A673 (cell line): ENCODE measurements at regions not wholly inside any gene's neighbourhood (a gene's known extent, or its start where the extent isn't known, plus 50 kb on each side); places are given as distances from the start of the nearest gene placed in this dataset.
"Not testable (repeated sequence)": the region's sequence is repeated elsewhere in the genome, so short reads cannot be mapped to it uniquely, and the experiment has no call there.

Experiments
- BruUV-seq: library from RNA; stranded (reverse); fragments of 400-500 nt; replicated peaks from 2 replicates; lab custom pipeline; 2021; lab: Mats Ljungman, UMichigan
- CTCF ChIA-PET: fragments of 300-600 bp; sonication (Branson Sonifier 250); formaldehyde crosslinking; loops from one replicate; lab custom pipeline; 2022; ENCODE audit warnings: antibody characterized with exemption; lab: Charles Lee
- POLR2A ChIA-PET: fragments of 300-600 bp; sonication (Branson Sonifier 250); formaldehyde crosslinking; loops from one replicate; lab custom pipeline; 2022; ENCODE audit warnings: antibody characterized with exemption; ENCODE audit not compliant: low non-redundant PET; lab: Charles Lee
- DNase-seq: peaks from one replicate; pipeline ENCODE4 v3.0.0-alpha.2; 2015; ENCODE audit warnings: low spot score
- H3K27ac ChIP-seq: fragments of 200-600 bp; sonication (generic); 2 replicates; pipeline ENCODE4 v1.5.1; 2016; ENCODE audit warnings: mixed run types, low read depth, mild to moderate bottlenecking, mixed read lengths, antibody characterized with exemption, low read length; ENCODE audit not compliant: poor library complexity, severe bottlenecking
- H3K27me3 ChIP-seq: fragments of 200-600 bp; sonication (generic); replicated peaks from 2 replicates; pipeline ENCODE4 v1.6.1; 2017; ENCODE audit warnings: mixed run types, low read depth, mild to moderate bottlenecking, mixed read lengths, antibody characterized with exemption, low read length; ENCODE audit not compliant: insufficient read depth, poor library complexity
- H3K36me3 ChIP-seq: fragments of 200-600 bp; sonication (generic); 2 replicates; pipeline ENCODE4 v1.6.1; 2016; ENCODE audit warnings: mixed run types, mild to moderate bottlenecking, mixed read lengths, antibody characterized with exemption, low read length; ENCODE audit not compliant: insufficient read depth, poor library complexity, severe bottlenecking
- H3K4me1 ChIP-seq: fragments of 200-600 bp; sonication (generic); 2 replicates; pipeline ENCODE4 v1.6.1; 2017; ENCODE audit warnings: mixed run types, mild to moderate bottlenecking, mixed read lengths, antibody characterized with exemption, low read length; ENCODE audit not compliant: insufficient read depth, poor library complexity, severe bottlenecking
- H3K4me3 ChIP-seq: fragments of 200-600 bp; sonication (generic); 2 replicates; pipeline ENCODE4 v1.5.1; 2016; ENCODE audit warnings: low read depth, mixed run types, mild to moderate bottlenecking, mixed read lengths, low read length; ENCODE audit not compliant: poor library complexity, severe bottlenecking
- H3K9me3 ChIP-seq: fragments of 200-600 bp; sonication (generic); 2 replicates; pipeline ENCODE4 v1.6.1; 2016; ENCODE audit warnings: mixed run types, low read depth, mild to moderate bottlenecking, mixed read lengths, antibody characterized with exemption, low read length; ENCODE audit not compliant: poor library complexity, severe bottlenecking
- CTCF ChIP-seq: fragments of 300-800, 200-600 bp; sonication (generic); conservative IDR thresholded peaks from 2 replicates; pipeline ENCODE4 v1.5.1; 2017; ENCODE audit warnings: low read depth, mild to moderate bottlenecking, antibody characterized with exemption, low read length, moderate library complexity, mixed read lengths
- EZH2 ChIP-seq: fragments of 200-600 bp; sonication (generic); IDR thresholded peaks from 2 replicates; pipeline ENCODE4 v1.6.1; 2017; ENCODE audit warnings: borderline replicate concordance, low read depth, mild to moderate bottlenecking, mixed read lengths, antibody characterized with exemption, low read length; ENCODE audit not compliant: poor library complexity, severe bottlenecking
- intact Hi-C: fragments of 100-400 bp; cut with micrococcal nuclease; formaldehyde crosslinking; loops from one replicate; pipeline ENCODE4 v1.10.0; 2022; ENCODE audit not compliant: unreplicated experiment

DNA sequence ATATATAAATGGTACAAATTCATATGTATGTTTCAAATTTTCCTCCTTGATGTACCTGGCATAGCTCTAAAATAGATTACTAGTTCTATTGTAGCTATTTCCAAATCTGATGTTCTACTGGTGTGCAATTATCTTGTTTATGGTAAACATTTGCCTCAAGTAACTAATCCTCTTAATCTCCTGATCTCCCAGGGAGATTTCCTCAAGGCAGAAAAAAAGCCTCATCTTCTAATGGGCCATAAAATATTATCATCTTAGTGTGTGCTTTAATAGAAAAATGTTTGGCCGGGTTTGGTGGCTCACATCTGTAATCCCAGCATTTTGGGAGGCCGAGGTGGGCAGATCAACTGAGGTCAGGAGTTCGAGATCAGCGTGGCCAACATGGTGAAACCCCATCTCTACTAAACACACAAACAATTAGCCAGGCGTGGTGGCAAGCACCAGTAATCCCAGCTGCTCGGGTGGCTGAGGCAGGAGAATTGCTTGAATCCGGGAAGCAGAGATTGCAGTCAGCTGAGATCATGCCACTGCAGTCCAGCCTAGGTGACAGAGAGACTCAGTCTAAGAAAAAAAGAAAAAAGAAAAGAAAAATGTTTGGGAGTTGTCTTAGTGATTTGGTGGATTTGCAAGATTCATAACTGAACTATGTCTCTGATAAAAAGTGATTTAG is 498.9 kb upstream of the SLITRK5 start:
- Histone ChIP-seq H3K4me3 (no peak overlapping the region), H3K36me3 (no peaks in the 10 kb centered on the region), H3K27me3 (no peaks in the 10 kb centered on the region), H3K4me1 (no peaks in the 10 kb centered on the region), H3K9me3 (no peaks in the 10 kb centered on the region), H3K27ac (no peak overlapping the region)
- peak; percentile 2 for DNase-seq
- ChIA-PET CTCF (no interaction called here), POLR2A (no interaction called here)
- no TSS peak for BruUV-seq
- intact Hi-C loops = no loop called here
- TF ChIP-seq EZH2 (no peak), CTCF (no peak)

- intact Hi-C loops, H3K4me1 ChIP-seq, H3K4me3 ChIP-seq, H3K9me3 ChIP-seq, BruUV-seq, H3K36me3 ChIP-seq, H3K27me3 ChIP-seq, CTCF ChIA-PET, H3K27ac ChIP-seq, DNase-seq, POLR2A ChIA-PET: not testable (repeated sequence)
These were observed 486.0 kb upstream of the SLITRK5 start for GRCh38 chr13:87185138-87185537.

DNA sequence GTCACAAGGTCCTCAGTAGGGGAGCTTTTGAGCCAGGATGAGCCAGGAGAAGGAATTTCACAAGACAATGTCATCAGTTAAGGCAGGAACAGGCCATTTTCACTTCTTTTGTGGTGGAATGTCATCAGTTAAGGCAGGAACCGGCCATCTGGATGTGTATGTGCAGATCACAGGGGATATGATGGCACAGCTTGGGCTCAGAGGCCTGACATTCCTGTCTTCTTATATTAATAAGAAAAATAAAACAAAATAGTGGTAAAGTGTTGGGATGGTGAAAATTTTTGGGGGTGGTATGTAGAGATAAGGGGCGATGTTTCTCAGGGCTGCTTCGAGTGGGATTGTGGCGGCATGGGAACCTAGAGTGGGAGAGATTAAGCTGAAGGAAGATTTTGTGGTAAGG is 484.5 kb upstream of the SLITRK5 start:
- intact Hi-C loops, H3K4me1 ChIP-seq, H3K9me3 ChIP-seq, DNase-seq, CTCF ChIA-PET, H3K27ac ChIP-seq, H3K36me3 ChIP-seq, H3K4me3 ChIP-seq, H3K27me3 ChIP-seq, BruUV-seq, POLR2A ChIA-PET: not testable (repeated sequence)

DNA sequence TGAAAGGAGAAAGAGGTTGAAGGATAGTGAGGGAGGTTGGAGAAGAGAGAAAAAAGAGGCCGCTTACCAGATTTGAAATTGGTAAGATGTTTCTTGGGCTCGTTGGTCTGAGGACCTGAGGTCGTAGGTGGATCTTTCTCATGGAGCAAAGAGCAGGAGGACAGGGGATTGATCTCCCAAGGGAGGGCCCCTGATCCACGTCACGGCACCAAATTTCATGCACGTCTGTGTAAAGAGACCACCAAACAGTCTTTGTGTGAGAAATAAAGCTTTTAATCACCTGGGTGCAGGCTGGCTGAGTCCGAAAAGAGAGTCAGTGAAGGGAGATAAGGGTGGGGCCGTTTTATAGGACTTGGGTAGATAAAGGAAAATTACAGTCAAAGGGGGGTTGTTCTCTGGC is 479.7 kb upstream of the SLITRK5 start:
- DNase-seq, BruUV-seq: not testable (repeated sequence)

More for the DNA sequence above, 479.7 kb upstream of the SLITRK5 start:
- POLR2A ChIA-PET, intact Hi-C loops, H3K27me3 ChIP-seq, H3K4me3 ChIP-seq, H3K4me1 ChIP-seq, H3K36me3 ChIP-seq, H3K27ac ChIP-seq, H3K9me3 ChIP-seq, CTCF ChIA-PET: not testable (repeated sequence)
